GM19025 (cell line): ENCODE measurements at regions not wholly inside any gene's neighbourhood (a gene's known extent, or its start where the extent isn't known, plus 50 kb on each side); places are given as distances from the start of the nearest gene placed in this dataset.
"Not testable (repeated sequence)": the region's sequence is repeated elsewhere in the genome, so short reads cannot be mapped to it uniquely, and the experiment has no call there.

Experiments used
- ATAC-seq: cut with Tn5 transposase; IDR thresholded peaks from one replicate; pipeline ENCODE4 v1.9.1; 2021; ENCODE audit warnings: mild to moderate bottlenecking, low read depth, moderate library complexity; ENCODE audit not compliant: unreplicated experiment

DNA sequence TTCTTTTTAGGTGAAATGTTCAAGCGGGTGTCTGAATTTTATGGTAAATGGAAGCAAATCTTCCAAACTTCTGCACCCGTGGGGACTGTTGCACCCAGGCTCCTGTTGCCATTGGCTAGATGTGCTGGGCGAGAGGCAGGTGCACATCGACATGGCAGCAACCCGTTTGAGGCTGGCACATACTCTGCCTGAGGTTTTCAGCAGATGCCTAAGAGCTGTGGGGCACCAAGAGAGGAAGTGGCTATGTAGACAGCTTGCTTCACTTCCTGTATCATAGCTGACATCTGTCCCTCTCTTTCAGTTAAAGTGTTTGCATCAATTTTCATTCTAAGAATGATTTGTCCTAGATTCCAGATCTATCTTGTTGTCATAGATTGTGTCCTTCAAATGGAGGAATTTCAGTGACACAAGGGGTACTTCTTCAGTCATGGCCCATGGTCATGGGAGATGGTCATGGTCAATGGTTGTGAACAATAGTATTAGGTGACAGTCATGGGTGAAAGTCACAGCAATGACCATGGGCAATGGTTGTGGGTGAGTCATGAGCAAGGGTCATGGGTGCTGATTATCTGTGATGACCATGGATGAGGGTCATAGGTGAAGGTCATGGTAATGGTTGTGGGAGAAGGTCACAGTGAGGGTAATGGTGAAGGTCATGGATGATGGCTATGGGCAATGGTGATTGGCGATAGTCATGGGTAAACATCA lies 115.1 kb upstream of the IRX4 start:
- ATAC-seq, result no peak

DNA sequence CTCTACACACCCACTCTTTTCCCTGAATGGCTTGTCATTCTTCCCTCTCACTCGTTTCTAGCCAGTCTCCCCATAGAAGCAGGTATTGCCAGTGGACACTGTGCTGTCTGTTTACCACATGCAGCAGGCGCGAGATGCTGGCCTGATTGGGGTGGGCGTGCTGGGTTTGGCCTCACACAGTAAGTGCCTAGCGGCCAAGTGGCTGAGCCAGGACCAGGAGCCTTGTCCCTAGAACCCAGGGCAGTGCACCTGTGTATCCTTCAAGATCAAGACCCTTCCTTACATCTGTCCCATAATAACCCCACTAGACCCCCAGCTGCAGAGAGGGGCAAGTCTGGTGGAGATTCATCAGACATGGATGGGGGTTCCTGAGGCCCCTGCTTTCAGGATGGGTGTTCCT lies 112.8 kb upstream of the IRX4 start:
- no peak for ATAC-seq

- ATAC-seq, result no peak
Measured at GRCh38 chr5:1987471-1987870, 104.7 kb upstream of the IRX4 start.

- no peak for ATAC-seq
Measured at GRCh38 chr5:1985781-1986180, 103.1 kb upstream of the IRX4 start.

DNA sequence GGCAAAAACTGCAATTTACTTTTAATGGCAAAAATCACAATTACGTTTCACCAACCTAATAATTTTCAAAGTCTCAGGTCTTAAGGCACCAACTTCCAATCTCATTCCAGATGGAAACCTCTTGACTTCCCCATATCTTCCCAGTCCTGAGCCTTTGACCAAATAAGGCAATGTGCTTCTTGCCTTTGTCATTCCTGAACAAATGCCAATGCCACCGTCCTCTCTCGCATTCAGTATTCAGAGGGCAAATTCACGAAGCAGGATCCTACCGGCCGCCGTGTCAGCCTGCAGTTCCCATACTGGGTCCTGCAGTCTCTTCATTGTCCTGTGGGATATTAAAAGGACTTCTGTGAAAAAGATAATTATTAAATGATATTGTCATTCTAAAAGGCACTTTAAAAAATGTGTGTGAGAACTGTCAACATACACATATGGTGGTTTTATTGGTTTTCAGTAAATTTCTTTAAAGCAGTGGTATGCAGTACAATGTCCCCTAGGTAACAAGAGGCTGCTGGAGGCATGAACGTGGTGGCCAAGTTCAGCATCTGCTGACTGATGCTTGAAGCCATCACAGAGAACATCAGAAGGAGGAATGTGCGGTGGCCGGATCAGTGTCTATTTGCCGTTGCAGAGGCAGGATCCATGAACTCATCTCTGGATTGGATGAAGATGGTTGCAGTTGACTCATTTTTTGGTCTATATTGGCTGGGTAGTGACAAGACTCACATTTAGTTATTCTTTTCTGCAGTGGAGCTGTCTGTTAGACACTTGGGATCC lies 101.4 kb upstream of the IRX4 start:
- ATAC-seq, result no peak

DNA sequence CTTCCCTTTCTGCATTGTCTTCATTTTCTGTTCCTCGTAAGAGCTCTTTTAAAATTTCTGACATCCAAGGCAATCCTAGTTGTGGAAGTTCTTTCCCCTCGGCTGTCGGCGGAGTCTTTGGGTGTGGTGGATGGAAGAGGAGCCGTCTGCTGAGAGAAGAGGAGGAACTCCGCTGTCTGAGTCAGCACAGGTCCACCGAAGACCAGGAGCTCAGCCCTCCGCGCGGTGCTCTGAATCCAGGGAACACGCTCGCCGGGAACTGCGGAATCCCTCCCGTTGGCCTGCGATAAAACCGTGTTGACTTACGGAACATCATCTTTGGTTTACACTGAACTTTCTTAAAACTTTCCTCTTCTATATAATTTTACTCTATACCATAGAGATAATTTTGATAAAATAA lies 100.7 kb upstream of the IRX4 start:
- no peak for ATAC-seq

DNA sequence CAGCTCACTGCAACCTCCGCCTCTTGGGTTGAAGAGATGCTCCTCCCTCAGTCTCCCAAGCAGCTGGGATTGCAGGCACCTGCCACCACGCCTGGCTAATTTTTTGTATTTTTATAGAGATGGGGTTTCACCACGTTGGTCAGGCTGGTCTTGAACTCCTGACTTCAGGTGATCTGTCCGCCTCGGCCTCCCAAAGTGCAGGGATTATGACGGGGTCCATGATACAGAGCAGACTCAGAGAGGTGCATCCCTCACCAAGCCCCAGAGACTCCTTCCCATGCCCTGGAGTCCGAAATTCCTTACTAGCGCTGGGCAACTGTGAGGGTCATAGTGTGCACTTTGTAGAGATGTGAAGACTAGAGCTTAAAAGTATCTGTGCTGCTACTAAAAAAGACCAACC lies 99.8 kb upstream of the IRX4 start:
- ATAC-seq, result not testable (repeated sequence)

DNA sequence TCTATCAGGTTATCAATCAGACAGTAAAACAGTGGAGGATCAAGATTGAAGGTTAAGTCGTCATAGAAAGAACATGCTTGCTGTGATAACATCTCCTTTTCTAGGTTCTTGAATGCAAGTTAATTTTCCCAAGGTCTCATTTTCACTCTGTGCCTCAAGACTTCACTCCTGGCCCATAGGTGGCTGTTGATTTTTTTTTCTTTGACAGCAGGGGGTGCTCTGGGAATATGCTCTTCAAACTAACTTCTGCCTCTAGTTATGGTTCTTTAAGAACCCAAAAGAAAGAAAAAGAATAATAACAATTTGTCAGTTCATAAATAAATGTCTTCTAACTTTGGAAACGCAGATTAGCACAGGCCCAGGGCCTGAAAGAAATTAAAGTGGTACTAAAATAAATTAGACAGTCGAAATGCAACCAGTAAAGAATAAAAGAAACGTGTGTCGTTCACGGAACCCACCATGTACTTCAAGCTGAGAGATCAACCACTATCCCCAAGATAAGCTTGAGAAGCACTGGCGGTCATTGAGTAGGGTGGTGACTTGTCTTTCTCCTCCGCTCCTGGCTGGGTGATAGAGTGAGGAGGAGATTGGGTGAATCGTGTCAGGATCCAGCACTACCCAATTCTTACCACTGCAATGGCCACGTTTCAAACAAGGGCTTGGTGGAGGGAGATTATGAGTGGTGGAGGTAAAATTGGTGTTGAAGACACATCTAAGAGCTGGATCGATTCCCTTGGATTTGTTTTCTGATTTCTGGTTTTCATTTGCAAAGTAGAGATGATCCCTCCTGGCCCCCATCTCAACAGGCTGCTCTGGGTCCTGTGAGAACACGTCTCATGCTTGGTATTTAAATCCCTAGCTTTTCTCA lies 93.4 kb upstream of the IRX4 start:
- ATAC-seq, result no peak

DNA sequence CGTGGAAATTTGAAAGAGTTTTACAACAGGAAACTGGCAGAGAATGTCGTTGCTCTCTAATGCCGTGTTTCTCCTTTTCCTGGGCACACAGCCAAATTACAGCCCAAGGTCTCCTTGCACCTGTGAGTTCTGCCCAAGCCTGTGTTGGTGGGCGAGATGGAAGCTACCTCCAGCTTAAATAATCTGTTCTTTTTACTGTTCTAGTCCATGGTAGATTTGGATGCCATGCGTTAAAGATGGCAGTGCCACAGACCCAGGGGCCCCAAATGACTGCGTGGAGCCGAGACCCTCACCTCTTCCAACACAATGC lies 92.6 kb upstream of the IRX4 start:
- no peak for ATAC-seq

DNA sequence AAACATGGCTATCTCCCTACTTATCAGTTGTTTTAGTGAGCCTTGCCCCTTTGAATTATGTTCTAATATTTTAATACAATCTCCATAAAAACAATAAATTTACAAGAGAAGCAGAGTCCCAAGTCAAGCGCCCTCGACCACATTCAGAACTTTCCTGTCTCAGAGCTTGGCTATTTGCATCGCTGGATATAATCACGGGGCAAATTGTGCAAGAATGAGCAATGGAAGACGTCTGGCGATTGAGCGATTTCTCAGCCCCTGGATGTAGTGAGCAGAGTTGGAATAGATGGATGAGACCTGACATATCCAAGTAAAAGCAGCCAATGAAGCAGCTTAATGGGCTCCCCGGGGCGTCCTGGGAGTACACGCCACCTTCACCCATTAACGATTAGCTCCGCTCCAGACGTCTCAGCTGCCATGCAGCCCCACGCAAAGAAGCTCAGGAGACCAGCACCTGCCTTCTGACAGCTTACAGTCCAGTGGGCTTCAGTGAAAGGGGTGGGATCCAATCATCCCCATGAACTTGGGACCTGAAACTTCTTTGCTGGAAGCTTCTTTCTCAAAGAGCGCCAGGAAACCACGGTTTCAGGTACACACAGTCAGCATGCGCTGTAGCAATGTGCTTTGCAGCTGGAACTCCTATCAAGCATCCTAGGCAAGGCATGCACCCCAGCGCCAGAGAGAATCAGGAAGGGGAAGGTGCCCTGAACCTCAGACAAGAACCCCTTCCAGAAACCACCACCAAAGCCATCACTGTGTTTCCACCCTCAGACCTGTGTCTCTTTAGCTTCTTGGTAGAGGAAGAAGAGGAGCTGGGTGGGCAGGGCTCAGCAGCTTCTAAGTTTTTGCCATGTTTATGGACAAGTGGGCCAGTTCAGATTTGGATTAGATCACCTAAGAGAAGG lies 92.0 kb upstream of the IRX4 start:
- no peak for ATAC-seq

DNA sequence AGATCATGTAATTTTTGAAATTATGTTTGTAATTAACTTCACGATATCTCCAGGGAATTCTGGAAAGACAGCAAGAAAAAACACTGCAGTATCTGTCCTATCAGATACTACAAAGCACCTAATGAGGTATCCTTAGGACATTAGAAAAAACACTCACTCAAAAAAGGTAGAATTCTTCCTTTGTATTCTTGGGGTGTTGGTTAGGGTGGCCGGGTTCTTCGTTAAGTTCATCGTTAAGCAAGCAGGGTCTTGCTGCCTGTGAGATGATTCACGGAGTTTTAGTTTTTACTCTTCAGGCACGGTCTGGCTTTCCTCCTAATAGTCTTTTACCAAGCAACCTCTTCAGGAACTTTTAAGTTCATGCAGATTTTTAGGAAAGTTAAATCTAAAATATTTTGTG lies 91.4 kb upstream of the IRX4 start:
- ATAC-seq, result no peak

DNA sequence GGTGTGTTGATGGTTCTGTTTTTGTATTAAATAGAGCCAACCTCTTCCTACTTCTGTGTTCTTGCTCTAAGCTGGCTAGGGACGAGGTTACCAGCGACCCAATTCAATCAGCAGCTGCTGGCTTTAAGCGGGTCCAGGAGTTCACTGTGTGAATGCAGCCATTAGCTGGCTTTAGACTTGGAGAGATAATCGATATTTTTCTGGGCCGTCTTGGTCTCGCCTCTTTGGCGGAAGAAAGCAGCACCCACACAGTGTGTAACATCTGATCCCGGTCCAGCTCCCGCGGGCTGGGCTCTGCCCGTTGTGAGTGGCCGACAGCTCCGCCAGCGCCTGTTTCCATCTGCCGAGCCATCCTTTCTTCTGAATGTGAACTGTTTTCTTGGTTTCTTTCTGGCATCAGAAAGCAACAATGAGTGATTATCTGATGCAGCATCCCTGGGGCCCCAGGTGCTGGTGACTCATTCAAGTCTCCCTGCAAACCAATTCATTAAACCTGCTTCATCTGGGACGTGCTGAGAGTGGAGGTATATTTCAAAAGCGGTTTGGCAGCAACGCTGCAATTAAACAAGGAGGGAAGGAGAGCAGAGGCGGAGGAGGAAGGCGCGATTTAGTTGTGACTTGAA lies 90.8 kb upstream of the IRX4 start:
- ATAC-seq, result no peak

DNA sequence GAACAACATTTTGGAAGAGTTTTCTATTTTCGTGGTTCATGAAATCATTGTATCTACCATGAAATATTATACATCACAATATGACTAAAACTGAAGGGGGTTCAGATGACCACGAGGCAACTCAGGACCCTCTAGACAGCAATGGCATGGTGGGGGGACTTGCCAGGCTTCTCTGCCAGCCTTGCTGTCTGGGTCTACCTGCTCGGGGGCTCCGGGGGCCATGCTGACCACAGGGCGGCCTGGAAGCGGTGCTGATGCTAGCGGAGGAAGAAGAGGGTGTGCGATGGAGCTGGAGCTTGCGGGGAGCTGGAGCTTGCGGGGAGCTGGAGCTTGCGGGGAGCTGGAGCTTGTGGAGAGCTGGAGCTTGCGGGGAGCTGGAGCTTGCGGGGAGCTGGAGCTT lies 89.2 kb upstream of the IRX4 start:
- ATAC-seq, result no peak

DNA sequence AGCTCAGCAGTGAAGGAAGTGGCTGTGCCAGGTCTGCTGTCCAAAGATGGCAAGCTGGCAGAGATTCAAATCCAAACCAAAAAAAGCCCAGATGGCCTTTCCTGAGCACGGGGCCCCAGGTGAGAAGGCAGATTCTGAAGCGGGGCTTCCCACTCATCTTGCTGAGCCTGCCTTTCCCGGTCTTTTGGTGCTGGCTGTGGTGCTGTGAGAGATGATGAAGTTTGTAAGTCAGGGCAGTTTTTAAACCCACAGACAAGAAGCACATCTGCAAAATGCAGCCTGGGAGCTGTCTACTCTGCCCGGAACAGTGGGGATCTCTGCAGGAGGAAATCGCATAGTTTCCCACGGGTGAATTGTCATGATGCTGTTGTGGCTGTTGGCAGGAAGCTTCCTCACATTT lies 85.0 kb upstream of the IRX4 start:
- ATAC-seq, result no peak

DNA sequence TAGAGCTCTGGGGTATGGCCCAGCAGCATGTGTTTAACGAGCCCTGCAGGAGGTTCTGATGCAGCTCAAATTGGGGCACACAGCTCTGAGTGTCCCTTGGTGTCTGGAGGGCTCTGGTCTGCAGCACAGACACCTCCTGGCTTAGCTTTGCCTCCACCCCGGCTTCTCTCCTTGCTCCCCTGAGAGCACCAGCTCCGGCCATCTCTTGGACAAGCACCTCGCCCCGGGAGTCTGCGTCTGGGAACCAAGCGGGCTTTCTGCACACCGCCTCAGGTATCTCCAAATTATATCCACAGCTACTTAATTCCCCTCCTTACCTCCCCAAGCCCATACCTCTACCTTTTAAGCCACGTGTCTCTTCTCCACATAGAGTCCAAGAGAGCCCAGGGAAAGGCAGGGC lies 83.7 kb upstream of the IRX4 start:
- ATAC-seq, result no peak

DNA sequence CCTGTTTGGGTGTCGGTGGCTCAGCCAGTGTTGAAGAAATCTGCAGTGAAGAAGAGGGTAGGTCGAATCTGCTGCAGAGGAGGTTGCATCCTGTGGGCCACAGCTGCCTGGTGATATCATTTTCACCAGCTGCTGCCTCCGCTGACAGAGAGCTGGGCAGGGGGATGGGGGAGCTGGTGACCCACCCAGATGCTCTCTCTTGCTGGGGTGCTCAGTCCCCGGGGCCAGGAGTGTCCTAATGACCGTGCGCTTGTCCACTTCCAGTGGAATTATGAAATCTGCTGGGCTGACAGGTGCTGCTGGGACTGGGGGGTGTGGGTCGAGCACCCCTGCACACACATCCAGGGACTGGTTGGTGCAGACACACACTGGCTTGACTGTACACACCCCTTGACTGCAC lies 83.2 kb upstream of the IRX4 start:
- ATAC-seq, result no peak

- no peak for ATAC-seq
Measured at GRCh38 chr5:1963941-1964451, 81.3 kb upstream of the IRX4 start.

DNA sequence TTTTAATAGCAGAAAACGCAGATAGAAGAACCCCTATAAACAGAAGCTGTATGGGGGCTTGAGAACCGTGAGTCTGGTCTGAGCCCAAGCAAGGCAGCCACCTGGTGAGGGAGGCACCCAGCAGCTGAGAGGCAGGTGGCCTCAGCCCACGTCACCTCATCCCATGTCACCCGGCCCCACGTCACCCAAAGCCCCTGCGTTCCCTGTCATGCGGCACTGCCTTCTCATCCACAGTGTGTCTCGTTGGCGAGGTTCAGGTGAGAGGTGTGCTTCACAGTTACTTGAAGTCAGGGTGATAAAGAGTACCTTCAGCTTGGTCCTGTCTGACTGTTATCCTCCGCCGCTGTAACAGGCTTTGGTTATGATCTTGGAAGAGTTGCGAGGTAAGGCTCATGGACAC lies 80.6 kb upstream of the IRX4 start:
- no peak for ATAC-seq

- ATAC-seq, result no peak
Measured at GRCh38 chr5:1962619-1963355, 80.1 kb upstream of the IRX4 start.
